Activated naive CD8-positive, alpha-beta T cell (primary cell): ENCODE measurements at regions not wholly inside any gene's neighbourhood (a gene's known extent, or its start where the extent isn't known, plus 50 kb on each side); places are given as distances from the start of the nearest gene placed in this dataset.

Experiments used
- H3K27ac Mint-ChIP-seq: one replicate; pipeline ENCODE4 v1.8.0; 2021; ENCODE audit warnings: mixed read lengths
- H3K27me3 Mint-ChIP-seq: one replicate; pipeline ENCODE4 v1.8.0; 2021; ENCODE audit warnings: mixed read lengths
- H3K36me3 Mint-ChIP-seq: one replicate; pipeline ENCODE4 v1.8.0; 2021; ENCODE audit warnings: mixed read lengths
- H3K4me1 Mint-ChIP-seq: one replicate; pipeline ENCODE4 v1.8.0; 2021; ENCODE audit warnings: low read depth, mixed read lengths
- H3K4me3 Mint-ChIP-seq: one replicate; pipeline ENCODE4 v1.8.0; 2021; ENCODE audit warnings: mild to moderate bottlenecking, mixed read lengths
- H3K9me3 Mint-ChIP-seq: one replicate; pipeline ENCODE4 v1.8.0; 2021; ENCODE audit warnings: low read depth, mixed read lengths

GRCh38 chr4:178414881-178415446 is 972.7 kb upstream of the AGA start:
- no peaks in the 10 kb centered on the region for H3K4me1 Mint-ChIP-seq
- no peak overlapping the region for H3K27ac Mint-ChIP-seq
- H3K36me3 Mint-ChIP-seq: no peaks in the 10 kb centered on the region
- H3K27me3 Mint-ChIP-seq: no peaks in the 10 kb centered on the region
- no peak overlapping the region for H3K4me3 Mint-ChIP-seq
- no peaks in the 10 kb centered on the region for H3K9me3 Mint-ChIP-seq

DNA sequence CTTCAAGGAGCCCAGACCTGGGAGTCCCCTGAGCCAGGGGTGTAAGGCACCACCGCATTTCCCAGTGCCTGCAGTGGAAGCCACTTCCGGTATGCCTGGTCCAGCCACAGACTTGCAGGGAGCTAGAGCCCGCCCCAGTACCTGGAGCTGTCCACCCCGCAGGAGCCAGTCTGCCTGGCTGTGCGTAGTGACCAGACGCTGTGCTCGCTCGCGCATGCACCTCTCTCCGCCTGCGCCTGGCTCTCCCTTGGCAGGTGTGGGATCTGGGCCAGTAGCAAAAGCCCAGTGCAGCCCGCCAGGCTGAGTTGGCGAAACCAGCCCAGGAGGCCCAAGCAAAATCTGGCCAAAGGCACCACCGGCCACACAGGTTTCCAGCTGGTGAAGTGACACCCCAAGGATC is 973.7 kb upstream of the AGA start:
- no peaks in the 10 kb centered on the region for H3K4me1 Mint-ChIP-seq
- H3K36me3 Mint-ChIP-seq: no peaks in the 10 kb centered on the region
- H3K27ac Mint-ChIP-seq: no peak overlapping the region
- no peaks in the 10 kb centered on the region for H3K9me3 Mint-ChIP-seq
- H3K4me3 Mint-ChIP-seq: no peak overlapping the region
- H3K27me3 Mint-ChIP-seq: no peaks in the 10 kb centered on the region

GRCh38 chr4:178423366-178423765 is 981.1 kb upstream of the AGA start:
- no peaks in the 10 kb centered on the region for H3K27me3 Mint-ChIP-seq
- H3K4me3 Mint-ChIP-seq: no peak overlapping the region
- H3K36me3 Mint-ChIP-seq: no peaks in the 10 kb centered on the region
- H3K9me3 Mint-ChIP-seq: peaks cover 4% of the 10 kb centered on the region
- H3K27ac Mint-ChIP-seq: no peak overlapping the region
- H3K4me1 Mint-ChIP-seq: no peaks in the 10 kb centered on the region

GRCh38 chr4:178426871-178427270 is 984.6 kb upstream of the AGA start:
- Mint-ChIP-seq H3K4me3 (no peak overlapping the region), H3K36me3 (no peaks in the 10 kb centered on the region), H3K27ac (no peak overlapping the region), H3K27me3 (no peaks in the 10 kb centered on the region), H3K4me1 (no peaks in the 10 kb centered on the region), H3K9me3 (peaks cover 4% of the 10 kb centered on the region)

- no peak overlapping the region for H3K27ac Mint-ChIP-seq
- no peaks in the 10 kb centered on the region for H3K27me3 Mint-ChIP-seq
- H3K36me3 Mint-ChIP-seq: no peaks in the 10 kb centered on the region
- H3K4me1 Mint-ChIP-seq: no peaks in the 10 kb centered on the region
- peaks cover 6% of the 10 kb centered on the region for H3K9me3 Mint-ChIP-seq
- H3K4me3 Mint-ChIP-seq: no peak overlapping the region
Measured at GRCh38 chr4:178427663-178428062, 985.4 kb upstream of the AGA start.

GRCh38 chr4:178448372-178449035 is 1006.3 kb upstream of the AGA start:
- Mint-ChIP-seq H3K36me3 (no peaks in the 10 kb centered on the region), H3K4me1 (no peaks in the 10 kb centered on the region), H3K9me3 (no peaks in the 10 kb centered on the region), H3K4me3 (no peak overlapping the region), H3K27ac (no peak overlapping the region), H3K27me3 (no peaks in the 10 kb centered on the region)

GRCh38 chr4:178450614-178451013 is 1008.4 kb upstream of the AGA start:
- H3K4me3 Mint-ChIP-seq: no peak overlapping the region
- no peaks in the 10 kb centered on the region for H3K4me1 Mint-ChIP-seq
- no peak overlapping the region for H3K27ac Mint-ChIP-seq
- H3K9me3 Mint-ChIP-seq: no peaks in the 10 kb centered on the region
- H3K36me3 Mint-ChIP-seq: no peaks in the 10 kb centered on the region
- no peaks in the 10 kb centered on the region for H3K27me3 Mint-ChIP-seq

GRCh38 chr4:178453057-178453456 is 1010.8 kb upstream of the AGA start:
- Mint-ChIP-seq H3K27me3 (no peaks in the 10 kb centered on the region), H3K27ac (no peak overlapping the region), H3K4me1 (no peaks in the 10 kb centered on the region), H3K9me3 (peaks cover 5% of the 10 kb centered on the region), H3K36me3 (no peaks in the 10 kb centered on the region), H3K4me3 (no peak overlapping the region)

- H3K36me3 Mint-ChIP-seq: no peaks in the 10 kb centered on the region
- H3K4me3 Mint-ChIP-seq: no peak overlapping the region
- no peaks in the 10 kb centered on the region for H3K27me3 Mint-ChIP-seq
- H3K27ac Mint-ChIP-seq: no peak overlapping the region
- H3K4me1 Mint-ChIP-seq: no peaks in the 10 kb centered on the region
- H3K9me3 Mint-ChIP-seq: peaks cover 6% of the 10 kb centered on the region
Measured at GRCh38 chr4:178457286-178457685, 1015.0 kb upstream of the AGA start.

DNA sequence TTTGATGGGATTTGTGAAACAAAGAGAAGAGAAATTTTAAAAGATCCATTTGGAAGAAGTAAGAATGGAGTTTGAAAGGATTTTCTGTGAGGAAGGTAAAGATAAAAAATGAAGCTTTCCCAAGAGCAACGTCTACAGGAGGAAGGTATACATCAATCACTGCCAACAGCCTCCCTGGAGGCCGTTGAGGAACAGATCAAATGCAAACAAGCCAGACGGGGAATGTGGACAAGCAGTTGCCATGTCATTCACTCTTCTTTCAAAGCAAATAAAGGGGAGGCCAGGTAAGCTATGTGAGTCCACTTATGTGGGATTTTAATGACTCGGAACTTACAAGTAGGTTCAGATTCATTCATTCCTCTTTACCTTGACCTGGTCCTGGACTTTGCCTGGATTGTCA is 1020.5 kb upstream of the AGA start:
- H3K27ac Mint-ChIP-seq: no peak overlapping the region
- H3K27me3 Mint-ChIP-seq: no peaks in the 10 kb centered on the region
- peaks cover 4% of the 10 kb centered on the region for H3K9me3 Mint-ChIP-seq
- no peaks in the 10 kb centered on the region for H3K36me3 Mint-ChIP-seq
- H3K4me3 Mint-ChIP-seq: no peak overlapping the region
- no peaks in the 10 kb centered on the region for H3K4me1 Mint-ChIP-seq

- Mint-ChIP-seq H3K9me3 (peaks cover 3% of the 10 kb centered on the region), H3K4me1 (no peaks in the 10 kb centered on the region)
Measured at GRCh38 chr4:178463747-178464146, 1021.5 kb upstream of the AGA start.

DNA sequence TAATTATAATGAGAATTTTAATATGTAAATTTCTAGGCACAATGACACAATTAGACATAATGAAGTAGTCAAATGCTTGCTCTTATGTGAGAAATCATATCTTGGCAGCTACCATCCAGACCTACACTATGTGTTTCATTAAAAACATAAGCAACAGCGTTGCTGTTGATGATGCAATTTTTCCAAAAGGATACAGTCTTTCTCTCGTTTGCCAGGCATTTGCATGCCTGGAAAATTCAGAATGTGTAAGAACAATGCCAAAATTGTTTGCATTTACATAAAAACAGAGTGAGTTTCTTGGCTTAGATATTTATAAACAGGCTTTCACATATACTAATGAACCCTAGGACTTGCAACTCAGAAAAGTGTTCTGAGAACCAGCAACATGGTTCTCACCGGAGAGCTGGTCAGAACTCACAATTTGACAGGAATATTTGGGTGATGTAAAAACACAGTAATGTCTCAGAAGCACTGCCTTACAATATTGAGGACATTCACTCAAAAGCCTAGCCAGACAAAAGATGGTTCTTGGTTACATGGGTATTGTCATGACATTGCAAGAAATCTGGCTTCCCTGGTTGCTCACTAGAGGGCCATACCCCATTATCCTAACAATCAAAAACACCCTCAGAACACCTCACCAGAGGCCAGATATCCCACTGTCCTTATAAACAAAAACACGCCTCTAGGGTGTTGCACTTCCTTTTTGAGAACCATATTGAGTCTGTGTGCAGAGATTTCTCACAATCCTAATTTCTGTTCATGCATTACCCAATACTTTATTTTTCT is 1029.0 kb upstream of the AGA start:
- no peak overlapping the region for H3K4me3 Mint-ChIP-seq
- no peaks in the 10 kb centered on the region for H3K27me3 Mint-ChIP-seq
- peaks cover 3% of the 10 kb centered on the region for H3K9me3 Mint-ChIP-seq
- no peaks in the 10 kb centered on the region for H3K4me1 Mint-ChIP-seq
- H3K27ac Mint-ChIP-seq: no peak overlapping the region
- H3K36me3 Mint-ChIP-seq: no peaks in the 10 kb centered on the region

More at GRCh38 chr4:178463747-178464146, 1021.5 kb upstream of the AGA start:
- Mint-ChIP-seq H3K4me3 (no peak overlapping the region), H3K27ac (no peak overlapping the region), H3K27me3 (no peaks in the 10 kb centered on the region), H3K36me3 (no peaks in the 10 kb centered on the region)

DNA sequence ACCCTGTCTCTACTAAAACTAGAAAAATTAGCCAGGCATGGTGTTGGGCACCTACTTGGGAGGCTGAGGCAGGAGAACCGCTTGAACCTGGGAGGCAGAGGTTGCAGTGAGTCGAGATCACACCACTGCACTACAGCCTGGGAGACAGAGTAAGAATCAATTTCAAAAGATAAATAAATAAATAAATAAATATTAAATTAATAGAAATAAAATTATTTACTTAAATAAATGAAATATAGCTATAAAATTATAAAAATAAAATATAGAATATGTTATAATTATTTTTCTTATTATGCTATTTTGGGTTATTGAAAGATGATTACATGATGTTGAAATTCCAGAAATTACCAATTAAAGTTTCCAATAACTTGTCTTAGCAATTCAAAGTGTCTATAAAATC is 1029.8 kb upstream of the AGA start:
- Mint-ChIP-seq H3K27ac (no peak overlapping the region), H3K36me3 (no peaks in the 10 kb centered on the region), H3K9me3 (peaks cover 3% of the 10 kb centered on the region), H3K4me3 (no peak overlapping the region), H3K4me1 (no peaks in the 10 kb centered on the region), H3K27me3 (no peaks in the 10 kb centered on the region)

DNA sequence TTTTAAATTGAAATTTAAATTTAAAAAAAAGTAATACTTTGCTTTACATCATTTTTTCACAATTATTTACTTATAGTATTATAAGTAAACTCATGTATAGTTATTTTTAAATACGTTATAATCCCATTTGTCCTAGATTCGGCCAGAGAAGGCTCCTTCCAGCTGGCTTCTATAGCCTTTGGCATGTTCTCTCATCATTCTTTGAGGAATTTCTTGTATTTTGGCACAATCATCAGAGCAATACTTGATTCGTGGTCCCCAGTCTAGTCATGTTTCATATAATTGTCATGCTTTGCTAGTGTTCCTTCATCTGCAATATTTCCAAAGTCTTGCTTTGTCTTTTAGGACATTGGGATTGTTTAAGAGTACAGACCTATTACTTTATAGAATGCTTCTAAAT is 1037.9 kb upstream of the AGA start:
- H3K4me3 Mint-ChIP-seq: no peak overlapping the region
- no peaks in the 10 kb centered on the region for H3K4me1 Mint-ChIP-seq
- H3K36me3 Mint-ChIP-seq: no peaks in the 10 kb centered on the region
- no peak overlapping the region for H3K27ac Mint-ChIP-seq
- H3K9me3 Mint-ChIP-seq: no peaks in the 10 kb centered on the region
- H3K27me3 Mint-ChIP-seq: no peaks in the 10 kb centered on the region

- H3K27ac Mint-ChIP-seq: no peak overlapping the region
- H3K4me3 Mint-ChIP-seq: no peak overlapping the region
- peaks cover 4% of the 10 kb centered on the region for H3K9me3 Mint-ChIP-seq
- H3K36me3 Mint-ChIP-seq: no peaks in the 10 kb centered on the region
- H3K4me1 Mint-ChIP-seq: no peaks in the 10 kb centered on the region
- H3K27me3 Mint-ChIP-seq: no peaks in the 10 kb centered on the region
Measured at GRCh38 chr4:178480881-178481280, 1038.6 kb upstream of the AGA start.
